Choroid plexus epithelial cell (primary cell): ENCODE measurements at regions not wholly inside any gene's neighbourhood (a gene's known extent, or its start where the extent isn't known, plus 50 kb on each side); places are given as distances from the start of the nearest gene placed in this dataset.

Experiments used
- DNase-seq: peaks from one replicate; pipeline ENCODE4 v3.0.0-alpha.2; 2010; ENCODE audit warnings: low read depth
- H3K4me3 ChIP-seq: 2 replicates; pipeline ENCODE4 v1.5.1; 2011; ENCODE audit warnings: low read depth, mild to moderate bottlenecking, control low read depth, low read length, moderate library complexity
- CTCF ChIP-seq: conservative IDR thresholded peaks from 2 replicates; pipeline ENCODE4 v1.5.1; 2011; ENCODE audit warnings: low read depth, mild to moderate bottlenecking, control low read depth, inconsistent platforms, low read length, moderate library complexity

- peak; percentile 46 for DNase-seq
- H3K4me3 ChIP-seq, result no peak overlapping the region
- TF ChIP-seq CTCF, result no peak
These were observed 567.6 kb upstream of the RGMB start for GRCh38 chr5:98205691-98206461.

GRCh38 chr5:98206566-98206965, 566.9 kb upstream of the RGMB start:
- TF ChIP-seq CTCF, result no peak
- DNase-seq, result no peak
- no peak overlapping the region for H3K4me3 ChIP-seq

GRCh38 chr5:98209418-98209817, 564.0 kb upstream of the RGMB start:
- H3K4me3 ChIP-seq, result no peak overlapping the region
- DNase-seq, result no peak
- TF ChIP-seq CTCF, result no peak

GRCh38 chr5:98214240-98215051, 559.0 kb upstream of the RGMB start:
- TF ChIP-seq CTCF, result no peak
- no peak for DNase-seq
- H3K4me3 ChIP-seq, result no peak overlapping the region

GRCh38 chr5:98217138-98217537, 556.3 kb upstream of the RGMB start:
- no peak for TF ChIP-seq CTCF
- H3K4me3 ChIP-seq, result no peak overlapping the region
- no peak for DNase-seq

- no peak for DNase-seq
These were observed 554.6 kb upstream of the RGMB start for GRCh38 chr5:98218838-98219237.

More at GRCh38 chr5:98218838-98219237, 554.6 kb upstream of the RGMB start:
- TF ChIP-seq CTCF, result no peak
- no peak overlapping the region for H3K4me3 ChIP-seq
